Common myeloid progenitor, CD34-positive (primary cell): ENCODE measurements at regions not wholly inside any gene's neighbourhood (a gene's known extent, or its start where the extent isn't known, plus 50 kb on each side); places are given as distances from the start of the nearest gene placed in this dataset.
A peak's percentile ranks its signal among the peaks of the same experiment; 100 is the strongest.

ENCODE experiments used
- CTCF ChIA-PET: fragments of 350-600 bp; sonication (Branson Sonifier 250); formaldehyde crosslinking; loops from one replicate; lab custom pipeline; 2021; ENCODE audit warnings: antibody characterized with exemption; lab: Charles Lee
- POLR2A ChIA-PET: fragments of 350-600 bp; sonication (Branson Sonifier 250); formaldehyde crosslinking; loops from one replicate; lab custom pipeline; 2021; ENCODE audit warnings: antibody characterized with exemption; lab: Charles Lee
- DNase-seq, 3 donors: peaks; one replicate each; pipeline versions ENCODE4 v3.0.0 to v3.0.0-alpha.2; 2013
- H3K27ac ChIP-seq, 2 experiments: 1 replicate in 1 of 2; 2 replicates in 1 of 2; pipeline ENCODE4 v1.7.0; 2013; ENCODE audit warnings: inconsistent platforms in 2 of 2, low read length in 2 of 2, mild to moderate bottlenecking in 2 of 2, low read depth in 1 of 2, moderate library complexity in 1 of 2; ENCODE audit not compliant: severe bottlenecking in 2 of 2, insufficient read depth in 1 of 2, poor library complexity in 1 of 2
- H3K27me3 ChIP-seq, 5 experiments: replicated peaks in 2 of 5; 1 replicate in 3 of 5; 2 replicates in 2 of 5; pipeline versions ENCODE4 v1.6.1 to v1.7.0; 2013; ENCODE audit warnings: low read length in 4 of 5, mild to moderate bottlenecking in 2 of 5, moderate library complexity in 2 of 5, inconsistent platforms in 1 of 5; ENCODE audit not compliant: insufficient read depth in 5 of 5, control insufficient read depth in 4 of 5
- H3K36me3 ChIP-seq, 4 experiments: 1 replicate in 2 of 4; 2 replicates in 2 of 4; pipeline versions ENCODE4 v1.6.1 to v1.7.0; 2013; ENCODE audit warnings: low read length in 3 of 4, control low read depth in 1 of 4, mild to moderate bottlenecking in 1 of 4; ENCODE audit not compliant: control insufficient read depth in 4 of 4, insufficient read depth in 4 of 4
- H3K4me1 ChIP-seq, 4 experiments: 1 replicate in 3 of 4; 2 replicates in 1 of 4; pipeline versions ENCODE4 v1.6.1 to v1.7.1; 2013; ENCODE audit warnings: low read length in 3 of 4, mild to moderate bottlenecking in 3 of 4, control low read depth in 1 of 4, inconsistent platforms in 1 of 4, moderate library complexity in 1 of 4; ENCODE audit not compliant: control insufficient read depth in 4 of 4, insufficient read depth in 4 of 4; ENCODE audit errors: control extremely low read depth in 1 of 4
- H3K4me3 ChIP-seq, 7 experiments: 1 replicate in 4 of 7; 2 replicates in 3 of 7; pipeline versions ENCODE4 v1.5.1 to v1.7.0; 2013; ENCODE audit warnings: mild to moderate bottlenecking in 7 of 7, low read length in 6 of 7, moderate library complexity in 6 of 7, inconsistent platforms in 2 of 7, low read depth in 2 of 7, control low read depth in 1 of 7; ENCODE audit not compliant: insufficient read depth in 4 of 7, control insufficient read depth in 1 of 7; ENCODE audit errors: extremely low read depth in 1 of 7
- H3K9me3 ChIP-seq, 5 experiments: 1 replicate in 4 of 5; 2 replicates in 1 of 5; pipeline versions ENCODE4 v1.6.1 to v1.7.1; 2013; ENCODE audit warnings: low read length in 4 of 5, mild to moderate bottlenecking in 2 of 5, inconsistent platforms in 1 of 5, low read depth in 1 of 5, moderate library complexity in 1 of 5; ENCODE audit not compliant: control insufficient read depth in 4 of 5, insufficient read depth in 2 of 5; ENCODE audit errors: control extremely low read depth in 1 of 5
- WGBS: methylation state at CpG from one replicate; pipeline ENCODE4 v1.1.5; 2013; ENCODE audit not compliant: insufficient coverage; 5-methylcytosine and 5-hydroxymethylcytosine counted together

- Histone ChIP-seq H3K27ac (no peak overlapping the region), H3K27me3 (peaks cover 0 to 10% (median 2%) of the 10 kb centered on the region in 5 experiments), H3K4me3 (no peak overlapping the region), H3K36me3 (no peaks in the 10 kb centered on the region), H3K9me3 (peaks cover 0 to 2% (median 0%) of the 10 kb centered on the region in 5 experiments), H3K4me1 (peaks cover 0 to 11% (median 9%) of the 10 kb centered on the region in 4 experiments)
- WGBS: 100% methylated on average over 4 of the region's 5 CpGs
- POLR2A ChIA-PET: no interaction called here
- CTCF ChIA-PET: interaction anchor here (1.1 kb wide), 2 partner anchors 9 to 11 kb away, joined by 3 read pairs; no protein-coding TSS in a partner anchor
- DNase-seq: no peak
Observed at GRCh38 chr9:85421641-85422040, 320.1 kb downstream of the AGTPBP1 start.

GRCh38 chr9:85420750-85421149, 321.0 kb downstream of the AGTPBP1 start:
- H3K4me3 ChIP-seq: no peak overlapping the region
- peaks cover 0 to 16% (median 8%) of the 10 kb centered on the region in 5 experiments for H3K27me3 ChIP-seq
- WGBS: 77% methylated on average over 3 of the region's 4 CpGs
- H3K4me1 ChIP-seq: peaks cover 0 to 11% (median 9%) of the 10 kb centered on the region in 4 experiments
- no peaks in the 10 kb centered on the region for H3K36me3 ChIP-seq
- POLR2A ChIA-PET: no interaction called here
- DNase-seq: peak; percentile 6 to 46 (median 25)
- no peak overlapping the region for H3K27ac ChIP-seq
- peaks cover 0 to 2% (median 0%) of the 10 kb centered on the region in 5 experiments for H3K9me3 ChIP-seq
- CTCF ChIA-PET: interaction anchor here (1.0 to 1.4 kb wide), 2 partner anchors 10 to 29 kb away, joined by 3 to 4 read pairs; no protein-coding TSS in a partner anchor

- H3K36me3 ChIP-seq: no peaks in the 10 kb centered on the region
- WGBS: 100% methylated on average over 1 of the region's 3 CpGs
- no peak for DNase-seq
- peaks cover 0 to 19% (median 11%) of the 10 kb centered on the region in 5 experiments for H3K27me3 ChIP-seq
- POLR2A ChIA-PET: no interaction called here
- H3K4me3 ChIP-seq: no peak overlapping the region
- peaks cover 0 to 2% (median 0%) of the 10 kb centered on the region in 5 experiments for H3K9me3 ChIP-seq
- CTCF ChIA-PET: no interaction called here
- H3K4me1 ChIP-seq: peaks cover 0 to 9% (median 8%) of the 10 kb centered on the region in 4 experiments
- no peak overlapping the region for H3K27ac ChIP-seq
Observed at GRCh38 chr9:85417674-85418073, 324.1 kb downstream of the AGTPBP1 start.

GRCh38 chr9:85416715-85417114, 325.0 kb downstream of the AGTPBP1 start:
- H3K27me3 ChIP-seq: peaks cover 0 to 19% (median 11%) of the 10 kb centered on the region in 5 experiments
- H3K9me3 ChIP-seq: peaks cover 0 to 1% (median 0%) of the 10 kb centered on the region in 5 experiments
- ChIA-PET POLR2A (no interaction called here), CTCF (interaction anchor here (0.7 to 0.9 kb wide), 2 partner anchors 11 to 142 kb away, joined by 3 read pairs; no protein-coding TSS in a partner anchor)
- 80% methylated on average over 1 of the region's 1 CpG for WGBS
- H3K36me3 ChIP-seq: no peaks in the 10 kb centered on the region
- no peak overlapping the region for H3K27ac ChIP-seq
- DNase-seq: no peak
- H3K4me3 ChIP-seq: no peak overlapping the region
- peaks cover 0 to 9% (median 8%) of the 10 kb centered on the region in 4 experiments for H3K4me1 ChIP-seq

- 82% methylated on average over 5 of the region's 5 CpGs for WGBS
- Histone ChIP-seq H3K4me1 (no peaks in the 10 kb centered on the region), H3K4me3 (no peak overlapping the region), H3K36me3 (no peaks in the 10 kb centered on the region), H3K27me3 (peaks cover 0 to 19% (median 11%) of the 10 kb centered on the region in 5 experiments), H3K27ac (no peak overlapping the region), H3K9me3 (peaks cover 0 to 1% (median 0%) of the 10 kb centered on the region in 5 experiments)
- CTCF ChIA-PET: no interaction called here
- DNase-seq: no peak
- POLR2A ChIA-PET: no interaction called here
Observed at GRCh38 chr9:85414390-85414789, 327.4 kb downstream of the AGTPBP1 start.

- Histone ChIP-seq H3K4me3 (no peak overlapping the region), H3K9me3 (peaks cover 0 to 1% (median 0%) of the 10 kb centered on the region in 5 experiments), H3K27ac (no peak overlapping the region), H3K4me1 (no peaks in the 10 kb centered on the region), H3K27me3 (no peaks in the 10 kb centered on the region), H3K36me3 (no peaks in the 10 kb centered on the region)
- CTCF ChIA-PET: no interaction called here
- no peak for DNase-seq
- POLR2A ChIA-PET: no interaction called here
- 97% methylated on average over 3 of the region's 5 CpGs for WGBS
Observed at GRCh38 chr9:85408494-85408893, 333.3 kb downstream of the AGTPBP1 start.

GRCh38 chr9:85405566-85405950, 336.2 kb downstream of the AGTPBP1 start:
- 98% methylated on average over 6 of the region's 6 CpGs for WGBS
- DNase-seq: no peak
- no peak overlapping the region for H3K27ac ChIP-seq
- no peaks in the 10 kb centered on the region for H3K27me3 ChIP-seq
- ChIA-PET POLR2A (no interaction called here), CTCF (interaction anchor here (1.0 to 1.6 kb wide), 3 partner anchors 10 to 19 kb away, joined by 3 to 4 read pairs (median 3); no protein-coding TSS in a partner anchor)
- H3K4me1 ChIP-seq: no peaks in the 10 kb centered on the region
- H3K9me3 ChIP-seq: no peaks in the 10 kb centered on the region
- no peak overlapping the region for H3K4me3 ChIP-seq
- H3K36me3 ChIP-seq: no peaks in the 10 kb centered on the region
